NCI-H1092 treated with DMSO at 0.1 percent for 48 hours (cell line): ENCODE measurements at regions not wholly inside any gene's neighbourhood (a gene's known extent, or its start where the extent isn't known, plus 50 kb on each side); places are given as distances from the start of the nearest gene placed in this dataset.

ENCODE experiments used
- DNase-seq: peaks from one replicate; lab custom pipeline; 2025; lab: John Stamatoyannopoulos, UW

- no peak for DNase-seq
Observed at GRCh38 chr20:57059055-57059596, 207.3 kb downstream of the BMP7 start.

GRCh38 chr20:57060407-57061050 lies 205.9 kb downstream of the BMP7 start:
- no peak for DNase-seq

- DNase-seq: no peak
Observed at GRCh38 chr20:57061051-57061900, 205.2 kb downstream of the BMP7 start.

- DNase-seq: no peak
Observed at GRCh38 chr20:57062241-57062640, 204.2 kb downstream of the BMP7 start.

- DNase-seq: no peak
Observed at GRCh38 chr20:57062696-57063270, 203.7 kb downstream of the BMP7 start.

GRCh38 chr20:57064836-57065235 lies 201.6 kb downstream of the BMP7 start:
- no peak for DNase-seq

GRCh38 chr20:57065646-57066045 lies 200.8 kb downstream of the BMP7 start:
- no peak for DNase-seq

GRCh38 chr20:57066126-57066900 lies 200.1 kb downstream of the BMP7 start:
- no peak for DNase-seq

- no peak for DNase-seq
Observed at GRCh38 chr20:57069442-57069841, 197.0 kb downstream of the BMP7 start.

GRCh38 chr20:57070296-57070695 lies 196.1 kb downstream of the BMP7 start:
- DNase-seq: no peak

- no peak for DNase-seq
Observed at GRCh38 chr20:57071283-57071731, 195.1 kb downstream of the BMP7 start.

- DNase-seq: no peak
Observed at GRCh38 chr20:57071954-57072583, 194.4 kb downstream of the BMP7 start.

GRCh38 chr20:57073402-57073801 lies 193.0 kb downstream of the BMP7 start:
- no peak for DNase-seq

- no peak for DNase-seq
Observed at GRCh38 chr20:57074386-57074785, 192.1 kb downstream of the BMP7 start.

GRCh38 chr20:57075181-57075580 lies 191.3 kb downstream of the BMP7 start:
- no peak for DNase-seq

- DNase-seq: no peak
Observed at GRCh38 chr20:57075603-57076002, 190.8 kb downstream of the BMP7 start.

- DNase-seq: no peak
Observed at GRCh38 chr20:57076152-57076652, 190.2 kb downstream of the BMP7 start.

GRCh38 chr20:57076951-57077350 lies 189.5 kb downstream of the BMP7 start:
- no peak for DNase-seq

- no peak for DNase-seq
Observed at GRCh38 chr20:57078116-57078515, 188.3 kb downstream of the BMP7 start.

- DNase-seq: no peak
Observed at GRCh38 chr20:57079031-57080005, 187.1 kb downstream of the BMP7 start.
